Stimulated activated CD4-positive, alpha-beta T cell treated with anti-CD3 and anti-CD28 coated beads, TNF-alpha, amount 100 ng/mL, for 24 hours (primary cell): ENCODE measurements at regions not wholly inside any gene's neighbourhood (a gene's known extent, or its start where the extent isn't known, plus 50 kb on each side); places are given as distances from the start of the nearest gene placed in this dataset.

Experiments used
- DNase-seq, 3 experiments: peaks; one replicate each; pipeline ENCODE4 v3.0.0-alpha.2; 2020; ENCODE audit warnings: low read depth in 3 of 3

- no peak for DNase-seq
Measured at GRCh38 chr1:37130221-37130948, 96.1 kb upstream of the GRIK3 start.

- no peak for DNase-seq
Measured at GRCh38 chr1:37131281-37131680, 97.0 kb upstream of the GRIK3 start.

DNA sequence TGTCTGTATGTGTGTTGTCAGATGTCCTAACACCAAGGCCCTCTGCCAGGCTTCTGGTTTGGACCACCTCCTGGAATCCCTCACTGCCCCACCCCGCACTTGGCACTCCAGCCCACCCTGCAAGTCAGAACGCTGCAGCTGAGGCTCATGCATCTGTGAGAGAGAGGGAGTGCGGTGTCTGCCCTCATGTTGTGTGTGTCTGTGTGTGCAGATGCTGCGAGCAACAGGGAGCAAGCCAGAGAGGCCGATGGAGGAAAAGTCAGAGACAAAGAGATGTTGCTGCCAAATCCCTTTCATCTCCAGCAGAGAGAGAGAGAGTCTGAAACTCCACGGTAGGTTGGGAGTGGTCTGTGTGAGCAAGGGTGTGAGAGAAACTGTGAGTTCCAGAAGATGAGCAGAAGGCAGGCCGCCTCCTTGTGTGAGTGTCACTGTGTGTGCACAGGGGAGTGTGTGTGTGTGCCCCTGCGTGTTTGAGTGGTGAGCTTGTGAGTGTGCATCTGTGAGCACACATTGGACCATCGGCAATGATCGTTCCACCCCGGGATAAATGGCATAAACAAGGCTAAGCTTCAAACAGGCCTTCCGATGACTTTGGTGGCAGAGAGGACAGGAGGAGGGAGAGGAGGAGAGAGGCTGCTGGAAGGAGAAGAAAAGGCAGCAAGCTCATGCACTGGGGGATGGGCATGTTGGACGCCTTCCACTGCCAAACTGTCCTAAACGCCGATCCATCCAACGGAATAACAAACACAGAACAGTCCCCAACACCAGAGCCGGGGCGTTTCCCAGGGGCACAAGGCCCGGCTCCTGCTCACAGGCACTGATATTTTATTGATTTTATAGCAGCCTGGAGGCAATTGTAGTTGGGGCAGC lies 99.2 kb upstream of the GRIK3 start:
- DNase-seq: no peak

DNA sequence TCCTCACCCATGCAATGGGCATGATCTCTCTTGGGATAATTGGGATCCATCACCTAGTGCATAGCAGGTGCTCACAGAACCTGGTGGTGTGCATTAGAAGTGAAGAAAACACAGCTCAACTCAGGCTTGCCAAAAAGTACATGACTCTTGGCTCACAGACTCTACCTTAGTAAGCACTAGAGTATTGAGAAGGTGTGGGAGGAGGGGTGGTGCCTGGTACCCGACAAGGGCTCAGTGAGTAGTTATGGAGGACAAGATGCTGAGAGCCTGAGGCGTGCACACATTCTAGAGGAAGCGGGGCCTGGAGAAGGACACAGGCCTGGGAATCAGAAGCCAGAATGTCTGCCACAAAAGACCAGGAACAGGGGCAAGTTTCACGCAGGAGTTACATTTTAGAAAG lies 100.3 kb upstream of the GRIK3 start:
- no peak for DNase-seq

- no peak for DNase-seq
Measured at GRCh38 chr1:37135032-37135431, 100.7 kb upstream of the GRIK3 start.

GRCh38 chr1:37137014-37137413 lies 102.7 kb upstream of the GRIK3 start:
- DNase-seq: no peak

GRCh38 chr1:37137601-37138000 lies 103.3 kb upstream of the GRIK3 start:
- DNase-seq: no peak

GRCh38 chr1:37143800-37144199 lies 109.5 kb upstream of the GRIK3 start:
- no peak for DNase-seq

- no peak for DNase-seq
Measured at GRCh38 chr1:37146071-37146470, 111.8 kb upstream of the GRIK3 start.

DNA sequence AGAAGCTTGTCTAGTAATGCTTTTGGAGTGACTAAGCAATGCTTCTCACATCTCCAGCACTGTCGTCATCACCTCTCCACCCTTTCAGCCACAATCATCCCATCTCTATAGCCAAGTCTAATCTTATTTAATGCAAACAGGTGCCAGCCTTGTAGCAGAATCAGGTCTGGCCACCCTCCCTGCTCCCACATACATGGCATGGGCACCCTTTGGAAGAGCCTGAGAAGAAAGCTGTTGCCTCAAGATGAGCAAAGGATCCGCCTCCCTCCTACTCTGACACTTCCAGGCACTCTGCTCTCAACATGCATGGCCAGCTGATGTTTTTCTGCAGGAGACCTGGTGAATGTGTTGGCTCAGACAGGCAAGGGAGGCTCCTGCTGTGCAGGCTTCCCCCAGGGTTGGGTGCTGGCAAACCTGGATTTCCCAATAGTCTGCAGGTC lies 113.1 kb upstream of the GRIK3 start:
- DNase-seq: no peak

GRCh38 chr1:37147906-37148305 lies 113.6 kb upstream of the GRIK3 start:
- DNase-seq: no peak

DNA sequence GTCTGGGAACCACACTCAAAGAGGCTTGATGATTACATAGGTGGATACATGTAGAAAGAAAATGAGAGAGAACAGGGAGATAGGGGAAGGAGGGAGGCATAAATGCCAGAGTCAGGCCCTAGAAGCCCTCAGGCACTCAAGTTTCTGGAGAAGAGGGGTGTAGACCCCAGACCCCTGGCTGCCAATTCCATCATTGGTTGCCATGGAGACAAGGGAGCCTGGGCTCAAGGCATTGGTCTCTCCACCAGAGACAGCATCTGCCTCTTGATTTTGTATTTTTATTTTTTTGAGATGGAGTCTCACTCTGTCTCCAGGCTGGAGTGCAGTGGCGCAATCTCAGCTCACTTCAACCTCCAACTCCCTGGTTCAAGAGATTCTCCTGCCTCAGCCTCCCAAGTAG lies 114.3 kb upstream of the GRIK3 start:
- DNase-seq: no peak

DNA sequence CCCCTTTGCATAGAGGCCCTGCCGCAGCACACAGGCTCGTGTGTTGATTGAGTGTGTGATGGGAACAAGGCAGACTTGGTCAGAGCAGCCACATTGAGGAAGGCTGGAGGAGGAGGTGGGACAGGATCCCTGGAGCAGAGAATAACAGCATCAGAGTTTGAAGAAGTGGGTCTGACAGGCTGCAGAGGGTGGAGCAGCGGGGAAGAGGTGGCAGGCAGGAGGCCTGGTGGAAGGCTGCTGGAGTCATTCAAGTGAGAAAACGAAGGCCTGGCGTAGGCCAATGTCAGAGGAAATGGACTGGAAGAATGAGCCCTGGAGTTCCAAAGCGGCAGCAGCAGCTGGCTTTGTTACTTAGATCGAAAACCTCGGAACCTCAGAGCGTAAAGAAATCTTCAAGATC lies 115.0 kb upstream of the GRIK3 start:
- no peak for DNase-seq

GRCh38 chr1:37150986-37151385 lies 116.7 kb upstream of the GRIK3 start:
- no peak for DNase-seq

DNA sequence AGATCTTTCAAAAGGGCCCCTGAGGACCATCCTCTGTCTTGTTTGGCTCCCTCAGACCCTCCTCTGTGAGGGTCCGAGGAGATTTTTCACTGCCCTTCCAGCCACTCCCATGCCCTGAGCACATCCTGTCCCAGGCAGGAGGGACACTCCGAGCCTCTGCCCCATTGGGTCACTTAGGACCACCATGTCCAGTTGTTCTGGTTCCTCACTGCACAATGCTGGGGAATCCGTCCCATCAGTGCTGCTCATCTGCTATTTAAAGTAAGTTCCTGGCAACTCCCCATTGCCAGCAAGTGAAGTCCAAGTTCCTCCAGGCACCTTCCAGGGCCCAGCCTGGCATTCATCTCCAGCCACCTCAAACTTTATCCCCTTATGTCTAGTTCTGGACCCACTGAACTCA lies 117.5 kb upstream of the GRIK3 start:
- no peak for DNase-seq

DNA sequence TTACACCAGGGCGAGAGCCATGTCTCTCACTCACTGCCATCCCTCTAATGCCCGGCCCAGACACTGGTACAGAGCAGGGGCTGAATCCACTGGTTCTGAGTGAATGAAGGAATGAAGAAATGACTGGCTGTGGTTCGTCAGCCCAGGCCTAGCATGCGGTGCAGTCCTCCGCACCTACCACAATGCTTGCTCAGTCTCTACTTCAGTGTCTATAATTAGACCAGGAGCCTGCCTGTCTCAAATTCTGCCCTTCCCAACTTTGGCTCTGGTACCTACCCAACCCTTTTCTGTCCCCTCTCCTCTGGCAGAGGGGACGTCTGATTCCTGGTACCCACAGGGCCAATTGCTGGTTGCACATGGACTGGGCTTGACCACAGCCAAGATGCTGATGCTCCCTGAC lies 118.2 kb upstream of the GRIK3 start:
- no peak for DNase-seq

GRCh38 chr1:37153116-37154100 lies 119.1 kb upstream of the GRIK3 start:
- DNase-seq: no peak

GRCh38 chr1:37156646-37157045 lies 122.3 kb upstream of the GRIK3 start:
- no peak for DNase-seq

DNA sequence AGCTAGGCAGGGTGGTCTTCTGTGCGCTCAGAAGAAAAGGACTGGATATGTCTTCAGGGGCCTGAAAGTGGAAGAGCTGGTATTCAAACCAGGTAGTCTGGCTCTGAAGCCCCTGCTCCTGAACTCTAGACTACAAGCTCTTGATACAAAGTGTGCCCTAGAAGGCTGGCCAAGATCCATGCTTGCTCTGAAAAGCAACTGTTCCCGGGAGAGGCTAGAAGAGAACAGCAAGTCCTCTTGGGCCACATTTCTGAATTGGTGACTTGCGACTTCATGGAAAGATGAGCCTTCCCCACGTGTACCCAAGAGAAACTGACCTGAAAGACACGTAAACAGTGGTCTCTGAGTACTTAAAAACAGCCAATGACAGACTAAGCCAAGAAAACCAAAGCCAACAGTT lies 123.3 kb upstream of the GRIK3 start:
- no peak for DNase-seq

- no peak for DNase-seq
Measured at GRCh38 chr1:37158113-37158749, 123.9 kb upstream of the GRIK3 start.

DNA sequence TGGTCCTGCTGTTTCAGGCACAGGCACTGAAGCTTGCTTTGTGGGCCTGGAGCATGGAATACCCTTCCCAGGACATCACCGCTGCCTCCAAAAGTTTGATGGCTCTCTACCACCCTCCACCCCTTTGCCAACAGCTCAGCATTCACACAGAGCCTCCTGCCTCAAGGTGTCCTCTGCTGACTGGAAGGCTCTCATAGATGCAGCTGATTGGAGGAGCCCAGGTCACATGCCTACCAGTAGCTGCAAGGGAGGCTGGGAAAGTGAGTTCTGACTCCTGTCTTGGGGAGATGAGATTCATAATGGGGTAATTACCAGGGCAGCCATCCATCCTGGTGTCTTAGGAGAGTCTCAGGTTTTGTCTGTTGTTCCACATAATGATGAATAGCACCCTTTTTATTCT lies 124.8 kb upstream of the GRIK3 start:
- no peak for DNase-seq

- DNase-seq: no peak
Measured at GRCh38 chr1:37161171-37161570, 126.9 kb upstream of the GRIK3 start.
